ENCODE measurements at regions not wholly inside any gene's neighbourhood (a gene's known extent, or its start where the extent isn't known, plus 50 kb on each side); places are given as distances from the start of the nearest gene placed in this dataset.

- no TSS peak for BruUV-seq (replicated peaks)
- H2AFZ ChIP-seq (ENCODE audit: low read depth, low read length), result no peak overlapping the region
- H4K20me1 ChIP-seq (replicated peaks; ENCODE audit: control insufficient read depth, insufficient read depth, low read length), result no peaks in the 10 kb centered on the region
- under 1% methylated on average over 9 of the region's 9 CpGs for WGBS (ENCODE audit: insufficient coverage, low coverage, missing lambda C conversion rate)
- CTCF ChIA-PET (ENCODE audit: low intra/inter-chr PET ratio), result no interaction called here
- no peak overlapping the region for H3K27ac ChIP-seq (ENCODE audit: extremely low read depth, low read depth, low read length)
- no peak overlapping the region for H3K4me3 ChIP-seq
- DNase-seq (ENCODE audit: extremely low read depth in 1 of 4, low spot score in 3 of 4), result no peak
- H3K9me1 ChIP-seq (ENCODE audit: control insufficient read depth, insufficient read depth, low read length), result no peaks in the 10 kb centered on the region
- POLR2A ChIA-PET, result no interaction called here
- H3K4me2 ChIP-seq (ENCODE audit: insufficient read depth, low read length), result no peak overlapping the region
- no peaks in the 10 kb centered on the region for H3K36me3 ChIP-seq (ENCODE audit: control insufficient read depth, insufficient read depth, low read length)
- in situ Hi-C loops (cut with MboI) (no loop called here), intact Hi-C loops (cut with micrococcal nuclease) (no loop called here)
- FAIRE-seq, result no peak
- no peaks in the 10 kb centered on the region for H3K9me3 ChIP-seq (replicated peaks; ENCODE audit: control insufficient read depth, insufficient read depth, low read depth, low read length)
- no peaks in the 10 kb centered on the region for H3K4me1 ChIP-seq (replicated peaks in 1 of 2; ENCODE audit: control insufficient read depth in 2 of 2, insufficient read depth in 2 of 2, low read length in 2 of 2)
- no peaks in the 10 kb centered on the region for H3K27me3 ChIP-seq (ENCODE audit: control insufficient read depth in 2 of 2, insufficient read depth in 2 of 2, low read length in 2 of 2)
- no peak overlapping the region for H3K9ac ChIP-seq (ENCODE audit: insufficient read depth in 1 of 2, low read depth in 2 of 2, low read length in 2 of 2)
- no peak for TF ChIP-seq FOXP4 (CRISPR knock-in tag; IDR thresholded peaks at IDR 0.05; ENCODE audit: borderline replicate concordance)
- TF ChIP-seq SAFB (IDR thresholded peaks at IDR 0.05; ENCODE audit: borderline replicate concordance, low read depth, low read length), result no peak
- no peak for TF ChIP-seq RFX5 (IDR thresholded peaks at IDR 0.05; ENCODE audit: low read depth, low read length)
- TF ChIP-seq ID3 (CRISPR knock-in tag; IDR thresholded peaks at IDR 0.05), result no peak
- TF ChIP-seq ID3 (tag; IDR thresholded peaks at IDR 0.05), result no peak
- TF ChIP-seq PRMT5 (CRISPR knock-in tag; IDR thresholded peaks at IDR 0.05), result no peak
- no peak for TF ChIP-seq STAT5B (CRISPR knock-in tag; IDR thresholded peaks at IDR 0.05)
- no peak for TF ChIP-seq GATAD2B (IDR thresholded peaks at IDR 0.05; ENCODE audit: borderline replicate concordance)
- TF ChIP-seq THAP7 (CRISPR knock-in tag; IDR thresholded peaks at IDR 0.05), result no peak
- TF ChIP-seq ZNF766 (CRISPR knock-in tag; conservative IDR thresholded peaks at IDR 0.05), result no peak
- no peak for TF ChIP-seq ERF (CRISPR knock-in tag; IDR thresholded peaks at IDR 0.05)
- no peak for TF ChIP-seq TRIM25 (IDR thresholded peaks at IDR 0.05; ENCODE audit: borderline replicate concordance)
- H3K79me2 ChIP-seq (ENCODE audit: control insufficient read depth, insufficient read depth, low read length), result no peaks in the 10 kb centered on the region
- ATAC-seq, result no peak
These were observed 1799.0 kb downstream of the TP53TG3F start for GRCh38 chr16:35258381-35258780.

Measured in K562 (cell line).